ENCODE measurements at regions not wholly inside any gene's neighbourhood (a gene's known extent, or its start where the extent isn't known, plus 50 kb on each side); places are given as distances from the start of the nearest gene placed in this dataset.
A peak's percentile ranks its signal among the peaks of the same experiment; 100 is the strongest.
"Not testable (repeated sequence)": the region's sequence is repeated elsewhere in the genome, so short reads cannot be mapped to it uniquely, and the experiment has no call there.

DNA sequence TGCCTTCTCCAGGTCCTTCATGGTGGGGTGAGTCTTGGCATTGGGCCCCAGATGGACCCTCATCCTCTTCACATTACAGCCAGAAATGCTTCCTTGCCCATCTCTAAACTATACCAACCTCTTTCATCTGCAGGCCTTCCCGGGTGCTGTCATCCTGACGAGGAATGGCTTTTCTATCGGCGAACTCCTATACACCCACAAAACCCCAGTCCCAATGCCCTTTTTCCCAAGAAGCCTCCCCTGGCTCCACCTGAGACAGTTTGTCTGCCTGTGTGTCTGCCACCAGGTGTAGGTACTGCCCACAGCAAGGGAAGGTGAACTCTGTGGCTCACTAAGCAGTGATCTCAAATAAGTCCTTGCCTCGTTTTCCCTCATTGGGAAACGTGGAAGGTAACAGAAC, 55.3 kb downstream of the PTPRS start:
- H3K36me3 Mint-ChIP-seq = peaks cover 0 to 10% (median 4%) of the 10 kb centered on the region in 5 donors
- POLR2A ChIA-PET = no interaction called here
- peaks cover 0 to 2% (median 0%) of the 10 kb centered on the region in 11 donors for H3K9me3 Mint-ChIP-seq
- Histone ChIP-seq H3K27me3 (ENCODE audit: control insufficient read depth in 2 of 2, insufficient read depth in 2 of 2, low read length in 2 of 2) (no peaks in the 10 kb centered on the region), H3K36me3 (ENCODE audit: control insufficient read depth in 2 of 3, insufficient read depth in 3 of 3, low read length in 3 of 3) (no peaks in the 10 kb centered on the region), H3K4me3 (ENCODE audit: low read length) (no peak overlapping the region), H3K9me3 (ENCODE audit: control insufficient read depth in 2 of 3, low read length in 3 of 3) (no peaks in the 10 kb centered on the region), H3K27ac (ENCODE audit: low read depth, low read length) (no peak overlapping the region), H3K4me1 (ENCODE audit: control insufficient read depth in 2 of 2, insufficient read depth in 2 of 2, low read length in 2 of 2) (no peaks in the 10 kb centered on the region)
- H3K4me1 Mint-ChIP-seq = peaks cover 0 to 6% (median 4%) of the 10 kb centered on the region in 7 donors
- no peak for ATAC-seq
- CTCF ChIA-PET = no interaction called here
- H3K4me3 Mint-ChIP-seq = no peak overlapping the region
- H3K27ac Mint-ChIP-seq = no peak overlapping the region
- intact Hi-C loops (cut with micrococcal nuclease) = no loop called here
- DNase-seq = no peak
- H3K27me3 Mint-ChIP-seq = peaks cover 0 to 10% (median 0%) of the 10 kb centered on the region in 5 donors

DNA sequence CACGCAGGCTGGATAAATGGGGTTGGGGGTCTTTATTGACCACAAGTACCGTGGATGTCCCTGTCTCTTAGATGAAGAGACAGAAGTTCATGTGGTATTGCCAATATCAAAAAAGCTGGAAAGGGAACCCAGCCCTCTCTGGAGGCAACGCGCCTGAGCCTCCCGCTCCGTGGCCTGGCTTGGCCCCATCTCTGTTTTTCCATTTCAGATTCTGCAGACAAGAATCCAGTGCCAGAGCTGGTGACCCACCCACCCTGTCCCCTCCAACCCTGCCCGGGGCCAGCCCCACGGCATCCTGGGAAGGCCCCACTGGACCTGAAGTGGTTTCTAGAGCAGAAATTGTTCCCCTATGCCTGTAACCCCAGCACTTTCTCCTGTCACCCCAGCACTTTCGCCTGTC, 57.7 kb downstream of the PTPRS start:
- ChIA-PET CTCF (no interaction called here), POLR2A (no interaction called here)
- H3K27ac Mint-ChIP-seq = no peak overlapping the region
- DNase-seq (no peak), ATAC-seq (no peak)
- Histone ChIP-seq H3K4me1 (ENCODE audit: control insufficient read depth in 2 of 2, insufficient read depth in 2 of 2, low read length in 2 of 2) (no peaks in the 10 kb centered on the region), H3K27me3 (ENCODE audit: control insufficient read depth in 2 of 2, insufficient read depth in 2 of 2, low read length in 2 of 2) (no peaks in the 10 kb centered on the region), H3K36me3 (ENCODE audit: control insufficient read depth in 2 of 3, insufficient read depth in 3 of 3, low read length in 3 of 3) (no peaks in the 10 kb centered on the region), H3K4me3 (ENCODE audit: low read length) (no peak overlapping the region), H3K9me3 (ENCODE audit: control insufficient read depth in 2 of 3, low read length in 3 of 3) (no peaks in the 10 kb centered on the region), H3K27ac (ENCODE audit: low read depth, low read length) (no peak overlapping the region)
- peaks cover 0 to 2% (median 0%) of the 10 kb centered on the region in 11 donors for H3K9me3 Mint-ChIP-seq
- H3K27me3 Mint-ChIP-seq = peaks cover 0 to 10% (median 0%) of the 10 kb centered on the region in 5 donors
- H3K4me1 Mint-ChIP-seq = peaks cover 0 to 3% (median 0%) of the 10 kb centered on the region in 7 donors
- H3K4me3 Mint-ChIP-seq = no peak overlapping the region
- H3K36me3 Mint-ChIP-seq = peaks cover 0 to 10% (median 3%) of the 10 kb centered on the region in 5 donors
- intact Hi-C loops (cut with micrococcal nuclease) = no loop called here

DNA sequence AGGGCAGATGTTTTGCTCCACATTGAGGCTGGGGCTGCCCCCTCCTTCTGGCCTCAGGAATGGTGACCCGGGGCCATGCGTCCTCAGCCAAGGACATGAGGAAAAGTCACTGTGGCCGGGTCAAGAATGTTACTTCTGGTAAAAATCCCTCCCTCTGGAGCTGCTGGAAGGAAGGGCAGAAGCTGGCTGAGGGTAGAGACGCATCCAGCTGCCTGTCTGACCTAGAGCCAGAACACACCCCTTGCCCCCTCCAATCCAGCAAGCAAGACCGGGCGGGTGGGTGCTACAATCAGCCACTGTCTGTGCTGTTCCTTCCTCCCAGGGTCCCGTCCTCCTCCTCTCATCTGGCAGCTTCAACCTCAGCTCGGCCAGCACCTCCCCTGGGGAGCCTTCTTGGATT, 59.0 kb downstream of the PTPRS start:
- CTCF ChIA-PET = interaction anchor here (0.6 kb wide), 1 partner anchor 300 kb away, joined by 3 read pairs; no protein-coding TSS in a partner anchor
- intact Hi-C loops (cut with micrococcal nuclease) = no loop called here
- POLR2A ChIA-PET = no interaction called here

DNA sequence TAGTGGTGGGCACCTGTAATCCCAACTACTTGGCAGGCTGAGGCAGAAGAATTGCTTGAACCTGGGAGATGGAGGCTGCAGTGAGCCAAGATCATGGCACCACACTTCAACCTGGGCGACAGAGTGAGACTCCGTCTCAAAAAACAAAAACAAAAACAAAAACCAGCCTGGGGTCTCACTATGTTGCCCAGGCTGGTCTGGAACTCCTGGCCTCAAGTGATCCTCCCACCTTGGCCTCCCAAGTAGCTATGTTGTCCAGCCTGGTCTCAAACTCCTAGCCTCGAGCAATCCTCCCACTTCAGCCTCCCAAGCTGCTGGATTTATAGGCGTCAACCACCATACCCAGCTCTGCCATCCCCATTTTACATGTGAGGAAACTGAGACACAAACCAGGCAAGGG, 64.9 kb downstream of the PTPRS start:
- H3K27me3 ChIP-seq (ENCODE audit: control insufficient read depth in 2 of 2, insufficient read depth in 2 of 2, low read length in 2 of 2); CTCF ChIA-PET; H3K4me3 ChIP-seq (ENCODE audit: low read length); intact Hi-C loops (cut with micrococcal nuclease); H3K4me1 Mint-ChIP-seq; H3K36me3 Mint-ChIP-seq; H3K36me3 ChIP-seq (ENCODE audit: control insufficient read depth in 2 of 3, insufficient read depth in 3 of 3, low read length in 3 of 3); H3K4me3 Mint-ChIP-seq; H3K9me3 ChIP-seq (ENCODE audit: control insufficient read depth in 2 of 3, low read length in 3 of 3); ATAC-seq; POLR2A ChIA-PET; H3K27me3 Mint-ChIP-seq; DNase-seq; H3K27ac ChIP-seq (ENCODE audit: low read depth, low read length); H3K4me1 ChIP-seq (ENCODE audit: control insufficient read depth in 2 of 2, insufficient read depth in 2 of 2, low read length in 2 of 2); H3K9me3 Mint-ChIP-seq: not testable (repeated sequence)
- H3K27ac Mint-ChIP-seq = peak overlapping the region in 1 of 9 donors; percentile 64

More for the DNA sequence above, 59.0 kb downstream of the PTPRS start:
- ATAC-seq (no peak), DNase-seq (no peak)
- peaks cover 0 to 10% (median 0%) of the 10 kb centered on the region in 5 donors for H3K36me3 Mint-ChIP-seq
- no peaks in the 10 kb centered on the region for H3K9me3 ChIP-seq (ENCODE audit: control insufficient read depth in 2 of 3, low read length in 3 of 3)
- H3K27ac Mint-ChIP-seq = no peak overlapping the region
- no peaks in the 10 kb centered on the region for H3K36me3 ChIP-seq (ENCODE audit: control insufficient read depth in 2 of 3, insufficient read depth in 3 of 3, low read length in 3 of 3)
- H3K4me3 Mint-ChIP-seq = no peak overlapping the region
- no peaks in the 10 kb centered on the region for H3K4me1 Mint-ChIP-seq
- peaks cover 0 to 2% (median 0%) of the 10 kb centered on the region in 11 donors for H3K9me3 Mint-ChIP-seq
- peaks cover 0 to 7% (median 0%) of the 10 kb centered on the region in 5 donors for H3K27me3 Mint-ChIP-seq
- H3K27ac ChIP-seq (ENCODE audit: low read depth, low read length) = no peak overlapping the region
- no peaks in the 10 kb centered on the region for H3K27me3 ChIP-seq (ENCODE audit: control insufficient read depth in 2 of 2, insufficient read depth in 2 of 2, low read length in 2 of 2)
- no peak overlapping the region for H3K4me3 ChIP-seq (ENCODE audit: low read length)
- H3K4me1 ChIP-seq (ENCODE audit: control insufficient read depth in 2 of 2, insufficient read depth in 2 of 2, low read length in 2 of 2) = no peaks in the 10 kb centered on the region

DNA sequence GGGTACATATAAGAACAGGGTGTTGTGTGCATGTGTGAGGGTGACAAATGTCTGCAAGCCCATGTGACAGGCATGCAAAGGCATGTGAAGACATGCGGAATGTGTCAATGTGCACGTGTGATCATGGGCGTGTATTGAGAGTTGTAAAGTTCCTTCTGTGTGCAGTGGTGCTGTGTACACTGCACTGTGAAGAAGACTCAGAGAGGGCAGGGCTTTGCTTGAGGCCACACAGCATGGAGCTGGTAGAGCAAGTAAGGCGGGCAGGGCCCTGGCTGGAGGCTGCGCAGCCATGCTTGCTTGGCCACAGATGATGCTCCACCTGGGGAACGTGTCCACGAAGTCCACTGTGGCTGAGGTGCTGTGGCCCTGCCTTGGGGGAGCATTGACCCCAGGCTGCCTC, 66.8 kb downstream of the PTPRS start:
- Mint-ChIP-seq H3K9me3 (no peaks in the 10 kb centered on the region), H3K4me3 (no peak overlapping the region), H3K27me3 (no peaks in the 10 kb centered on the region), H3K27ac (no peak overlapping the region), H3K4me1 (no peaks in the 10 kb centered on the region), H3K36me3 (peaks cover 0 to 6% (median 0%) of the 10 kb centered on the region in 5 donors)
- ATAC-seq (no peak), DNase-seq (no peak)
- H3K27ac ChIP-seq (ENCODE audit: low read depth, low read length) = no peak overlapping the region
- H3K4me1 ChIP-seq (ENCODE audit: control insufficient read depth in 2 of 2, insufficient read depth in 2 of 2, low read length in 2 of 2) = no peaks in the 10 kb centered on the region
- H3K27me3 ChIP-seq (ENCODE audit: control insufficient read depth in 2 of 2, insufficient read depth in 2 of 2, low read length in 2 of 2) = no peaks in the 10 kb centered on the region
- CTCF ChIA-PET = no interaction called here
- H3K4me3 ChIP-seq (ENCODE audit: low read length) = no peak overlapping the region
- H3K9me3 ChIP-seq (ENCODE audit: control insufficient read depth in 2 of 3, low read length in 3 of 3) = no peaks in the 10 kb centered on the region
- POLR2A ChIA-PET = no interaction called here
- intact Hi-C loops (cut with micrococcal nuclease) = no loop called here
- H3K36me3 ChIP-seq (ENCODE audit: control insufficient read depth in 2 of 3, insufficient read depth in 3 of 3, low read length in 3 of 3) = no peaks in the 10 kb centered on the region

DNA sequence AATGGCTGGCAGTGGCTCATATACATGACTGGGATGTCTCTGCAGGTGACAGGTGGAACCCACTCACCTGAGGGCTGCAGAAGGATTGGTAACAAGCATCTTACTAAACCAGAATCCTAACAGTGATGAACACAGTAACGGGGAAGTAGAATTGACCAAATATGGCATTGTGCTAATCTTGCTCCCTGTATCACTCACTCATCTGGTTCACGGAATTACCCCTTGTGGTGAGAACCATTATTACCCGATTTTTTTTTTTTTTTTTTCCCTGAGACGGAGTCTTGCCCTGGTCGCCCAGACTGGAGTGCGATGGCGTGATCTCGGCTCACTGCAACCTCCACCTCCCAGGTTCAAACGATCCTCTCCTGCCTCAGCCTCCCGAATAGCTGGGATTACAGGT, 69.5 kb downstream of the PTPRS start:
- ATAC-seq (no peak), DNase-seq (no peak)
- Histone ChIP-seq H3K36me3 (ENCODE audit: control insufficient read depth in 2 of 3, insufficient read depth in 3 of 3, low read length in 3 of 3) (no peaks in the 10 kb centered on the region), H3K9me3 (ENCODE audit: control insufficient read depth in 2 of 3, low read length in 3 of 3) (no peaks in the 10 kb centered on the region), H3K27ac (ENCODE audit: low read depth, low read length) (no peak overlapping the region), H3K27me3 (ENCODE audit: control insufficient read depth in 2 of 2, insufficient read depth in 2 of 2, low read length in 2 of 2) (no peaks in the 10 kb centered on the region), H3K4me1 (ENCODE audit: control insufficient read depth in 2 of 2, insufficient read depth in 2 of 2, low read length in 2 of 2) (no peaks in the 10 kb centered on the region), H3K4me3 (ENCODE audit: low read length) (no peak overlapping the region)
- Mint-ChIP-seq H3K4me3 (no peak overlapping the region), H3K27me3 (peaks cover 0 to 3% (median 0%) of the 10 kb centered on the region in 5 donors), H3K9me3 (no peaks in the 10 kb centered on the region), H3K36me3 (peaks cover 0 to 6% (median 0%) of the 10 kb centered on the region in 5 donors), H3K4me1 (no peaks in the 10 kb centered on the region), H3K27ac (no peak overlapping the region)
- ChIA-PET POLR2A (no interaction called here), CTCF (no interaction called here)
- intact Hi-C loops (cut with micrococcal nuclease) = no loop called here

DNA sequence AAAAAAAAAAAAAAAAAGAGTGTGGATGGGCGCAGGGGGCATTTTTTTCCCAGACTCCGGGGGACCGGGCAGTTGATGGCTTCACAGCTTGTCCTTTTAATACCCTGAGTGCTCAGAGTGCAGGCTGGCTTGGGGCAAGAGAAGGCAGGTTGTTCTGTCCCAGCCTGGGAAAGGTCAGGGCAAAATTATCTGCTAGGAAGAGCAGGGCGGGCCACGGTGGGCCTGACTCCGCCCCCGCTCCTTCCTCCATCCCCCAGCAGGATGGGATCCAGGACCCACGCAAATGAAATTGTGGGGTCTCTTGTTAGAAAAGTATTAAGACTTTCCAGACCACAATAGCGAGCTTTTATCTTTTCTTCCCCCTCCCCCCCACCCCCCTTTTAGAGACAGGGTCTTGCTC, 70.7 kb downstream of the PTPRS start:
- no peak overlapping the region for H3K4me3 Mint-ChIP-seq
- ChIA-PET POLR2A (no interaction called here), CTCF (no interaction called here)
- ATAC-seq (no peak), DNase-seq (no peak)
- intact Hi-C loops (cut with micrococcal nuclease) = no loop called here
- no peaks in the 10 kb centered on the region for H3K36me3 ChIP-seq (ENCODE audit: control insufficient read depth in 2 of 3, insufficient read depth in 3 of 3, low read length in 3 of 3)
- peaks cover 0 to 6% (median 0%) of the 10 kb centered on the region in 5 donors for H3K36me3 Mint-ChIP-seq
- peaks cover 0 to under 1% (median 0%) of the 10 kb centered on the region in 11 donors for H3K9me3 Mint-ChIP-seq
- H3K4me1 Mint-ChIP-seq = no peaks in the 10 kb centered on the region
- H3K27ac Mint-ChIP-seq = no peak overlapping the region
- peaks cover 0 to 3% (median 0%) of the 10 kb centered on the region in 5 donors for H3K27me3 Mint-ChIP-seq
- no peaks in the 10 kb centered on the region for H3K9me3 ChIP-seq (ENCODE audit: control insufficient read depth in 2 of 3, low read length in 3 of 3)
- H3K27me3 ChIP-seq (ENCODE audit: control insufficient read depth in 2 of 2, insufficient read depth in 2 of 2, low read length in 2 of 2) = no peaks in the 10 kb centered on the region
- no peaks in the 10 kb centered on the region for H3K4me1 ChIP-seq (ENCODE audit: control insufficient read depth in 2 of 2, insufficient read depth in 2 of 2, low read length in 2 of 2)
- no peak overlapping the region for H3K27ac ChIP-seq (ENCODE audit: low read depth, low read length)
- H3K4me3 ChIP-seq (ENCODE audit: low read length) = no peak overlapping the region
